Mucosa of rectum (tissue), 2 donors: ENCODE measurements at regions not wholly inside any gene's neighbourhood (a gene's known extent, or its start where the extent isn't known, plus 50 kb on each side); places are given as distances from the start of the nearest gene placed in this dataset.

ENCODE experiments used
- H3K27ac ChIP-seq, 2 donors: one replicate each; pipeline ENCODE4 v1.7.0; 2013; ENCODE audit warnings: inconsistent platforms in 2 of 2, low read depth in 2 of 2, low read length in 2 of 2
- H3K27me3 ChIP-seq, 2 donors: one replicate each; pipeline ENCODE4 v1.7.0; 2013; ENCODE audit warnings: low read length in 2 of 2; ENCODE audit not compliant: control insufficient read depth in 2 of 2, insufficient read depth in 2 of 2
- H3K36me3 ChIP-seq, 2 donors: one replicate each; pipeline ENCODE4 v1.7.0; 2013; ENCODE audit warnings: low read length in 2 of 2; ENCODE audit not compliant: control insufficient read depth in 2 of 2, insufficient read depth in 2 of 2
- H3K4me1 ChIP-seq, 2 donors: one replicate each; pipeline ENCODE4 v1.7.0; 2013; ENCODE audit warnings: low read length in 2 of 2, mild to moderate bottlenecking in 1 of 2; ENCODE audit not compliant: control insufficient read depth in 2 of 2, insufficient read depth in 2 of 2
- H3K4me3 ChIP-seq, 2 donors: one replicate each; pipeline ENCODE4 v1.7.0; 2013; ENCODE audit warnings: low read length in 2 of 2
- H3K9ac ChIP-seq, 2 donors: one replicate each; pipeline ENCODE4 v1.7.0; 2013; ENCODE audit warnings: low read length in 2 of 2, low read depth in 1 of 2, mild to moderate bottlenecking in 1 of 2
- H3K9me3 ChIP-seq, 2 donors: one replicate each; pipeline ENCODE4 v1.7.0; 2013; ENCODE audit warnings: low read length in 2 of 2; ENCODE audit not compliant: control insufficient read depth in 2 of 2
- donor health status: healthy.
- donor health status: Normal muscosa, but diverticular disease.

GRCh38 chr20:6941571-6941970 lies 174.1 kb downstream of the BMP2 start:
- H3K9me3 ChIP-seq: no peaks in the 10 kb centered on the region
- no peak overlapping the region for H3K4me3 ChIP-seq
- H3K36me3 ChIP-seq: no peaks in the 10 kb centered on the region
- no peak overlapping the region for H3K27ac ChIP-seq
- no peaks in the 10 kb centered on the region for H3K27me3 ChIP-seq
- no peaks in the 10 kb centered on the region for H3K4me1 ChIP-seq
- H3K9ac ChIP-seq: no peak overlapping the region

GRCh38 chr20:6942266-6942665 lies 174.8 kb downstream of the BMP2 start:
- H3K36me3 ChIP-seq: no peaks in the 10 kb centered on the region
- no peaks in the 10 kb centered on the region for H3K4me1 ChIP-seq
- no peaks in the 10 kb centered on the region for H3K9me3 ChIP-seq
- no peak overlapping the region for H3K9ac ChIP-seq
- H3K4me3 ChIP-seq: no peak overlapping the region
- H3K27ac ChIP-seq: no peak overlapping the region
- H3K27me3 ChIP-seq: no peaks in the 10 kb centered on the region

- H3K36me3 ChIP-seq: no peaks in the 10 kb centered on the region
- no peaks in the 10 kb centered on the region for H3K9me3 ChIP-seq
- no peak overlapping the region for H3K4me3 ChIP-seq
- no peaks in the 10 kb centered on the region for H3K27me3 ChIP-seq
- H3K4me1 ChIP-seq: no peaks in the 10 kb centered on the region
- no peak overlapping the region for H3K27ac ChIP-seq
- H3K9ac ChIP-seq: no peak overlapping the region
Measured at GRCh38 chr20:6944292-6944691, 176.8 kb downstream of the BMP2 start.

- H3K9me3 ChIP-seq: no peaks in the 10 kb centered on the region
- H3K4me1 ChIP-seq: no peaks in the 10 kb centered on the region
- no peaks in the 10 kb centered on the region for H3K27me3 ChIP-seq
- no peak overlapping the region for H3K4me3 ChIP-seq
- no peaks in the 10 kb centered on the region for H3K36me3 ChIP-seq
- no peak overlapping the region for H3K9ac ChIP-seq
- no peak overlapping the region for H3K27ac ChIP-seq
Measured at GRCh38 chr20:6953611-6954010, 186.1 kb downstream of the BMP2 start.

- Histone ChIP-seq H3K36me3 (no peaks in the 10 kb centered on the region), H3K27me3 (no peaks in the 10 kb centered on the region), H3K9me3 (no peaks in the 10 kb centered on the region), H3K4me3 (no peak overlapping the region), H3K4me1 (no peaks in the 10 kb centered on the region), H3K27ac (no peak overlapping the region), H3K9ac (no peak overlapping the region)
Measured at GRCh38 chr20:6954219-6954618, 186.7 kb downstream of the BMP2 start.

- no peaks in the 10 kb centered on the region for H3K36me3 ChIP-seq
- no peaks in the 10 kb centered on the region for H3K9me3 ChIP-seq
- H3K27me3 ChIP-seq: no peaks in the 10 kb centered on the region
- H3K9ac ChIP-seq: no peak overlapping the region
- no peak overlapping the region for H3K4me3 ChIP-seq
- no peak overlapping the region for H3K27ac ChIP-seq
- H3K4me1 ChIP-seq: peaks cover 0 to 8% of the 10 kb centered on the region in 2 donors
Measured at GRCh38 chr20:6956056-6956455, 188.6 kb downstream of the BMP2 start.

GRCh38 chr20:6956574-6956973 lies 189.1 kb downstream of the BMP2 start:
- H3K4me1 ChIP-seq: peaks cover 0 to 8% of the 10 kb centered on the region in 2 donors
- H3K4me3 ChIP-seq: no peak overlapping the region
- no peak overlapping the region for H3K27ac ChIP-seq
- no peaks in the 10 kb centered on the region for H3K27me3 ChIP-seq
- H3K9ac ChIP-seq: no peak overlapping the region
- H3K9me3 ChIP-seq: no peaks in the 10 kb centered on the region
- no peaks in the 10 kb centered on the region for H3K36me3 ChIP-seq

GRCh38 chr20:6959900-6960312 lies 192.4 kb downstream of the BMP2 start:
- no peaks in the 10 kb centered on the region for H3K9me3 ChIP-seq
- H3K36me3 ChIP-seq: no peaks in the 10 kb centered on the region
- no peak overlapping the region for H3K4me3 ChIP-seq
- no peak overlapping the region for H3K9ac ChIP-seq
- H3K27me3 ChIP-seq: no peaks in the 10 kb centered on the region
- H3K27ac ChIP-seq: no peak overlapping the region
- peaks cover 0 to 8% of the 10 kb centered on the region in 2 donors for H3K4me1 ChIP-seq

GRCh38 chr20:6966721-6967120 lies 199.2 kb downstream of the BMP2 start:
- Histone ChIP-seq H3K27ac (no peak overlapping the region), H3K9me3 (no peaks in the 10 kb centered on the region), H3K9ac (no peak overlapping the region), H3K4me3 (no peak overlapping the region), H3K4me1 (no peaks in the 10 kb centered on the region), H3K36me3 (no peaks in the 10 kb centered on the region), H3K27me3 (no peaks in the 10 kb centered on the region)

GRCh38 chr20:6974838-6975237 lies 207.4 kb downstream of the BMP2 start:
- H3K9me3 ChIP-seq: no peaks in the 10 kb centered on the region
- H3K36me3 ChIP-seq: no peaks in the 10 kb centered on the region
- H3K27ac ChIP-seq: no peak overlapping the region
- no peaks in the 10 kb centered on the region for H3K4me1 ChIP-seq
- no peaks in the 10 kb centered on the region for H3K27me3 ChIP-seq
- H3K4me3 ChIP-seq: no peak overlapping the region
- H3K9ac ChIP-seq: no peak overlapping the region

GRCh38 chr20:6975311-6975710 lies 207.8 kb downstream of the BMP2 start:
- Histone ChIP-seq H3K4me3 (no peak overlapping the region), H3K27ac (no peak overlapping the region), H3K27me3 (no peaks in the 10 kb centered on the region), H3K9me3 (no peaks in the 10 kb centered on the region), H3K4me1 (no peaks in the 10 kb centered on the region), H3K36me3 (no peaks in the 10 kb centered on the region), H3K9ac (no peak overlapping the region)
